ENCODE measurements at regions not wholly inside any gene's neighbourhood (a gene's known extent, or its start where the extent isn't known, plus 50 kb on each side); places are given as distances from the start of the nearest gene placed in this dataset.

GRCh38 chr2:183347969-183348368 lies 223.7 kb downstream of the NUP35 start:
- no peak for TF ChIP-seq POLR2A (IDR thresholded peaks at IDR 0.05; ENCODE audit: low read depth)
- no peak for TF ChIP-seq CTCF (IDR thresholded peaks at IDR 0.05)
- TF ChIP-seq POLR2AphosphoS5 (IDR thresholded peaks at IDR 0.05): no peak
- TF ChIP-seq EP300 (IDR thresholded peaks at IDR 0.05): no peak

Data from esophagus muscularis mucosa (tissue), 4 donors.